Transverse colon (tissue), 4 donors: ENCODE measurements at regions not wholly inside any gene's neighbourhood (a gene's known extent, or its start where the extent isn't known, plus 50 kb on each side); places are given as distances from the start of the nearest gene placed in this dataset.

Experiments
- CTCF ChIP-seq, 5 experiments: fragments of 200-600 bp in 3 of 5; fragments of 450-650 bp in 2 of 5; sonication (generic) in 3 of 5; IDR thresholded peaks; 1 replicate in 2 of 5; 2 replicates in 3 of 5; pipeline ENCODE4 v1.5.1; 2016 to 2017; ENCODE audit warnings: antibody characterized with exemption in 5 of 5, inconsistent platforms in 3 of 5, mild to moderate bottlenecking in 2 of 5, moderate library complexity in 1 of 5
- POLR2A ChIP-seq: fragments of 450-650 bp; IDR thresholded peaks from one replicate; pipeline ENCODE4 v1.6.1; 2016; ENCODE audit warnings: antibody characterized with exemption, mild to moderate bottlenecking, moderate library complexity
- POLR2AphosphoS5 ChIP-seq, 3 donors: sonication (generic); formaldehyde crosslinking; IDR thresholded peaks; one replicate each; pipeline ENCODE4 v1.6.1; 2016; ENCODE audit warnings: antibody characterized with exemption in 3 of 3

GRCh38 chr9:86624630-86625029, 270.4 kb upstream of the TUT7 start:
- TF ChIP-seq POLR2A (no peak), CTCF (IDR thresholded peaks at IDR 0.05) (no peak), POLR2AphosphoS5 (IDR thresholded peaks at IDR 0.05) (no peak)
